Activated CD4-positive, alpha-beta T cell treated with anti-CD3 and anti-CD28 coated beads for 36 hours (primary cell): ENCODE measurements at regions not wholly inside any gene's neighbourhood (a gene's known extent, or its start where the extent isn't known, plus 50 kb on each side); places are given as distances from the start of the nearest gene placed in this dataset.

ENCODE experiments used
- ATAC-seq: fragments of 200-7000 bp; cut with Tn5 transposase; one replicate; pipeline ENCODE4 v1.10.0; 2021; ENCODE audit warnings: mild to moderate bottlenecking, moderate library complexity
- CTCF ChIA-PET: fragments of 350-600 bp; sonication (Branson Sonifier 250); formaldehyde crosslinking; loops from one replicate; lab custom pipeline; 2021; ENCODE audit warnings: antibody characterized with exemption; lab: Charles Lee
- POLR2A ChIA-PET: fragments of 350-600 bp; sonication (Branson Sonifier 250); formaldehyde crosslinking; loops from one replicate; lab custom pipeline; 2021; ENCODE audit warnings: antibody characterized with exemption, inconsistent platforms; lab: Charles Lee
- DNase-seq: peaks from one replicate; pipeline ENCODE4 v3.0.0-alpha.2; 2020
- H3K27ac Mint-ChIP-seq: one replicate; pipeline ENCODE4 v1.8.0; 2021; ENCODE audit warnings: mixed read lengths
- H3K27me3 Mint-ChIP-seq: one replicate; pipeline ENCODE4 v1.8.0; 2021; ENCODE audit warnings: mixed read lengths
- H3K36me3 Mint-ChIP-seq: one replicate; pipeline ENCODE4 v1.8.0; 2021; ENCODE audit warnings: low read depth, mixed read lengths
- H3K4me1 Mint-ChIP-seq: one replicate; pipeline ENCODE4 v1.8.0; 2021; ENCODE audit warnings: mixed read lengths
- H3K4me3 Mint-ChIP-seq: one replicate; pipeline ENCODE4 v1.8.0; 2021; ENCODE audit warnings: mild to moderate bottlenecking, moderate library complexity, mixed read lengths
- H3K9me3 Mint-ChIP-seq: one replicate; pipeline ENCODE4 v1.8.0; 2021; ENCODE audit warnings: low read depth, mixed read lengths
- intact Hi-C, 2 experiments: fragments of 100-400 bp; cut with DNase I in 1 of 2; cut with micrococcal nuclease in 1 of 2; formaldehyde crosslinking; loops; one replicate each; pipeline versions ENCODE4 v1.14.2 to v1.15.1; 2022 to 2024; cut with DNase I, micrococcal nuclease

DNA sequence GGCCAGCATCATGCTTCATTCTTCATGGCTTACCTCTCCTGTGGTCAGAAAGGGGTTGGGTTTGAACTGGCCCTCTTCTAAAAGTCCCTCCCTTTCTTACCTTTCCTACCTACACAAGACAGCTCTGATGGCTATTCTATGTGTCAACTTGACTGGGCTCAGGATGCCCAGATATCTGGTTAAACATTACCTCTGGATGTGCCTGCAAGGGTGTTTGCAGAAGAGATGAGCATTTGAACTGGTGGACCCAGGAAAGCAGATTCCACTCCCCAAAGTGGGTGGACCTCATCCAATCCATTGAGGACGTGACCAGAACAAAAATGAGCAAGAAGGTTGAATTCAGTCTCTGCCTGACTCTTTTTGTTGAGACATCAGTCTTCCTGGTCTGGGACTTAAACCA, 79.0 kb upstream of the TCF7L2 start:
- POLR2A ChIA-PET: interaction anchor here (0.7 kb wide), 1 partner anchor 18 kb away, joined by 3 read pairs; no protein-coding TSS in a partner anchor
- H3K36me3 Mint-ChIP-seq: no peaks in the 10 kb centered on the region
- intact Hi-C loops: no loop called here
- H3K4me1 Mint-ChIP-seq: no peaks in the 10 kb centered on the region
- no peaks in the 10 kb centered on the region for H3K27me3 Mint-ChIP-seq
- CTCF ChIA-PET: no interaction called here
- no peak overlapping the region for H3K27ac Mint-ChIP-seq
- no peak for DNase-seq
- no peak overlapping the region for H3K4me3 Mint-ChIP-seq
- H3K9me3 Mint-ChIP-seq: peaks cover 12% of the 10 kb centered on the region
- no peak for ATAC-seq

DNA sequence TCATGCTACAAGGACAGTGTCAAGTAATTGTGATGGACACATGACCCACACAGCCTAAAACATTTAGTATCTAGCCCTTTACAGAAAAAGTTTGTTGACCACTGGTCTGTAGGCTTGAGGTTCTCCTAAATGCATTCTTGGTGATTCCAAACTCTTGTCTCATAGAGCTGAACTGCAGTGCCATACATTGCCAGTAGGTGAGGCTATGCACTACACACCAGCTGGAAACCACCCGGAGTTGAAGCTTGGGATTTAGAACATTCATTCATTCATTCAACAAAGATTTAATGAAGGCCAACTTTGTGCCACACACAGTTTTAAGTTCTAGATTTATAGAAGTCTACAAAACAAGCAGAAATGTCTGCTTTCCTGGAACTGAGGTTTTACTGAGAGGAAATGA, 77.3 kb upstream of the TCF7L2 start:
- no peak for DNase-seq
- intact Hi-C loops: no loop called here
- Mint-ChIP-seq H3K27me3 (no peaks in the 10 kb centered on the region), H3K9me3 (peaks cover 10% of the 10 kb centered on the region), H3K4me3 (no peak overlapping the region), H3K36me3 (no peaks in the 10 kb centered on the region), H3K4me1 (no peaks in the 10 kb centered on the region), H3K27ac (no peak overlapping the region)
- no peak for ATAC-seq
- POLR2A ChIA-PET: no interaction called here
- CTCF ChIA-PET: interaction anchor here (1.4 kb wide), 1 partner anchor 9 kb away, joined by 4 read pairs; no protein-coding TSS in a partner anchor

DNA sequence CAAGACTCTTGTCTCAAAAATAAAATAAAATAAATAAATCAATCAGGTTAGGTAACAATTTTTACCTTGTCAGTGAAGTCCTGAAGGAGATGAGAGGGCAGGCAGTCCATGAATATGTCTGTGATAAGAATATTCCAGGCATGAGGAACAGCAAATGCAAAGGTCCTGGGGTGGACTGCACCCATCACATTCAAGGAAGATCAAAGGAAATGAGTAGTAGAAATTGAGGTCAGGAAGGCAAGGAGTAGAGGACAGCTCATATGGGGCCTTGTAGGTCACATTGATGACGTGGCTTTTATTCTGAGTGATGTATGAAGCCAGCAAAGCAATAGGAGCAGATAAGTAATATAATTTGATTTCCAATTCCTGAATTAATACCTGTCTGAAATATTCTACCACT, 76.5 kb upstream of the TCF7L2 start:
- ChIA-PET POLR2A (no interaction called here), CTCF (interaction anchor here (1.4 kb wide), 1 partner anchor 9 kb away, joined by 4 read pairs; no protein-coding TSS in a partner anchor)
- H3K27me3 Mint-ChIP-seq: no peaks in the 10 kb centered on the region
- ATAC-seq: no peak
- no peak for DNase-seq
- no peak overlapping the region for H3K4me3 Mint-ChIP-seq
- peaks cover 10% of the 10 kb centered on the region for H3K9me3 Mint-ChIP-seq
- no peaks in the 10 kb centered on the region for H3K36me3 Mint-ChIP-seq
- no peak overlapping the region for H3K27ac Mint-ChIP-seq
- intact Hi-C loops: no loop called here
- H3K4me1 Mint-ChIP-seq: no peaks in the 10 kb centered on the region

DNA sequence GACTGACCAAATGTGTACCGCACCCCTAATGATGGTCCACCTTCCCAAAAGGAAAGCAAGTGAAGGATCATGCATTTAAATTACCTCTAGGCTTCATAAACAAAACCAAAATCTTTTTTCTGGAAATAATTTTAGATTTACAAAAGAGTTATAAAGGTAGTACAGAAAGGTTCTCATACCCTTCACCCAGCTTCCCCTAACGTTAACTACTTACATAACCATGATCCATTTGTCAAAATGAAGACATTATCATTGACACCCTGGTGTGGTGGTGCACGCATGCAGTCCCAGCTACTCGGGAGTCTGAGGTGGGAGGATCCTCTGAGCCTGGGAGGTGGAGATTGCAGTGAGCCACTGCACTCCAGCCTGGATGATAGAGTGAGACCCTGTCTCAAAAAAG, 75.1 kb upstream of the TCF7L2 start:
- Mint-ChIP-seq H3K4me1 (no peaks in the 10 kb centered on the region), H3K36me3 (no peaks in the 10 kb centered on the region), H3K27me3 (no peaks in the 10 kb centered on the region), H3K4me3 (no peak overlapping the region), H3K27ac (no peak overlapping the region), H3K9me3 (peaks cover 10% of the 10 kb centered on the region)
- ChIA-PET POLR2A (no interaction called here), CTCF (interaction anchor here (0.7 kb wide), 1 partner anchor 1807 kb away, joined by 3 read pairs; no protein-coding TSS in a partner anchor)
- intact Hi-C loops: no loop called here
- ATAC-seq (no peak), DNase-seq (no peak)

DNA sequence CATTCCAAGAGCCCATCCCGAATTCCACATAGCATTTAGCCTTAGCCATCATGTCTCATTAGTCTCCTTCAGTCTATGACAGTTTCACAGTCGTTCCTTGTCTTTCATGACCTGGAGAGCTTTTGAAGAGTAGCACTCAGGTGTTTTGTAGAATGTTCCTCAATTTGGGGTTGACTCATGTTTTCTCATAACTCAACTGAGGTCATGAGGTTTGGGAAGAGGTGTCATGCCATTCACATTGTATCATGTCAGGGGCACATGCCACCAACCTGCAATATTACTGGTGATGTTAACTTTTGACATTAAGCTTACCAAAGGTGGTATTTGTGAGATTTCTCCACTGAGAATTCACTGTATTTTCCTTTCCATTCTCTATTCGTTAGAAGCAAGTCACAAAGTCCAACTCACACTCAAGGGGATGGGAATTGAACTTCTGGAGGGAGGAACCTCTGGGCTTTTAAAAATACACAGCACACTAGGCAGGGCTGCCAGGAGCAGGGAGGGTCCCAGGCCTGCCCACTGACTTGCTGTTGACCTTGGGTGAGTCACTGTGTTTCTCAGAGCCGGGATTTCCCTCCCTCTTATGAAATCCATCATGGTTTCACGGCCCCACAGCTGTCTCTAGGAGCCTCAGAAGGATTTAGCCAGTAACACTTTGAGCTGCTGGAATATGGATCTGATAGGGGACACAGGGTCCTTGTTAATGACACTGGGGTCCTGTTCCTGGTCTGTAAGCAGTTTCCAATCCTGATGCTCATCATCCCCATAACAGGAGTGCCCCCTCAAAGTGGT, 74.4 kb upstream of the TCF7L2 start:
- no peak overlapping the region for H3K4me3 Mint-ChIP-seq
- no peaks in the 10 kb centered on the region for H3K36me3 Mint-ChIP-seq
- CTCF ChIA-PET: no interaction called here
- intact Hi-C loops: no loop called here
- POLR2A ChIA-PET: no interaction called here
- ATAC-seq (peak; percentile 30), DNase-seq (peak; percentile 8)
- H3K9me3 Mint-ChIP-seq: peaks cover 10% of the 10 kb centered on the region
- H3K27me3 Mint-ChIP-seq: no peaks in the 10 kb centered on the region
- H3K27ac Mint-ChIP-seq: no peak overlapping the region
- H3K4me1 Mint-ChIP-seq: no peaks in the 10 kb centered on the region

DNA sequence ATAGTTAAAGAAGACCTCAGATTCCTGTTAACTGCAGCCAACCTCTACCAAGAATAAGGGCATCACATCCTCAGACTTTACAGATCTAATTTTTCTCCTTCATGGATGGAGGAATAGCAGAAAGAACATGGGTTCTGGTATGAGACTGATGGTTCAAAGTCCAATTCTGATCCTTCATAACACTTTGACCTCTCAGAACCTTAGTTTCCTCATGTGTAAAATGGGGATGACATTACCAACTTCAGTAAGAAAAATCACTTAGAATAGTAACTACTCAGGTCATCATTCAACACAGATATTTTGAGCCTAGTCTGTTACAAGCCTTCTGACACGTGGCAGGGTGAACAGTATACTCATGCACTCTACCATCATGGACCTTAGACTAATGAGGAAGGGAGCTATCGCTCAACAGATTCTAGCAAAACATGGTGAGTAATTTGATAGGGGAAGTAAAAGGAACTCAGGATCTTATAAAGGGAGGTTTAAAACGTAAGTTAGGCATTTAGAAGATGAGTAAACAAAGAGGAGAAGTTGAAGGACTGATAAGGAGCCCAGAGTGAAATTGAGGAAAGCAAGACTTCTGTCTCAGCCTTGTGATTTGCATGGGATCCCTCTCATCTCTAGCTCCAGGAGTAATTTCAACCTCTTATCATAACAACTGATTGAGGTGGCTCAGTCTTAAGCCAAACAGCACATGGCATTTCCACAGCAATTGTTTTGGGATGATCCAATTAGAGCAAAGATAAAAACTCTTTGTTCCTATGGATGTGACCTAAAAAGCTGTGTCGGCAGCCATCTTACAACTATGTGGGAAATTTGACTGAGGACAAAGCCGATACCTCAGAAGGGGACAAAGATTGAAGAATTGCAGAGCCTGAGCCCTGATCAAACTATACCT, 69.2 kb upstream of the TCF7L2 start:
- no peaks in the 10 kb centered on the region for H3K36me3 Mint-ChIP-seq
- H3K27ac Mint-ChIP-seq: no peak overlapping the region
- CTCF ChIA-PET: interaction anchor here (1.7 kb wide), 1 partner anchor 8 kb away, joined by 4 read pairs; no protein-coding TSS in a partner anchor
- no peak for ATAC-seq
- peaks cover 5% of the 10 kb centered on the region for H3K27me3 Mint-ChIP-seq
- peaks cover 6% of the 10 kb centered on the region for H3K9me3 Mint-ChIP-seq
- DNase-seq: no peak
- H3K4me3 Mint-ChIP-seq: no peak overlapping the region
- H3K4me1 Mint-ChIP-seq: no peaks in the 10 kb centered on the region
- POLR2A ChIA-PET: no interaction called here
- intact Hi-C loops: no loop called here

DNA sequence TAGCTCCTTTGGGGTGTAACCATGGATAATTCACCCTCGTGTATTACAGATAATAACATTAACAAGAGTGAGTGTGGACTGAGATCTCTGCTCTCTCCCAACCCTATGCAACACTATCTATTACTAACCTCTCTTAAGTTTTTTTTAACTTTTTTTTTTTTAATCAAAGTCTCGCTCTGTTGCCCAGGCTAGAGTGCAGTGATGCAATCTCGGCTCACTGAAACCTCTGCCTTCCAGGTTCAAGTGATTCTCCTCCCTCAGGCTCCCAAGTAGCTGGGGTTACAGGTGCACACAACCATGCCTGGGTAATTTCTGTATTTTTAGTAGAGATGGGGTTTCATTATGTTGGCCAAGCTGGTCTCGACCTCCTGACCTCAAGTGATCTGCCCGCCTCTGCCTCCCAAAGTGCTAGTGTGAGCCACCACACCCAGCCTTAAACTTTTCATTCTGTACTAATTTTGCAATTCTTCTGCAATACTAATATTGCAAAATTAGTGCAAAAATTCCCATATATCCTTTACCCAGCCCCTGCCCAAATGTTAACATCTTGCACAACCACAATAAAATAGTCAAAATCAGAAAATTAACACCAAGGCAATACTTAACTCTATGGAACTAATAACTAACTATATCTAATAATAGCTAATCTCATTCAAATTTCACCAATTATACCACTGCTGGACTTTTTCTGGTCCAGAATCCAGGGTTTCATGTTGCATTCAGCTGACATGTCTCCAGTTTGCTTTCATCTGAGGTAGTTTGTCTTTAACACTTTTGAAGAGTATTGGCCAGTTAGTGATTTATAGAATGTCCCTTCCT, 66.5 kb upstream of the TCF7L2 start:
- ChIA-PET POLR2A (no interaction called here), CTCF (interaction anchor here (0.6 kb wide), 1 partner anchor 161 kb away, joined by 3 read pairs; no protein-coding TSS in a partner anchor)
- Mint-ChIP-seq H3K4me3 (no peak overlapping the region), H3K4me1 (no peaks in the 10 kb centered on the region), H3K27me3 (peaks cover 5% of the 10 kb centered on the region), H3K9me3 (peaks cover 6% of the 10 kb centered on the region), H3K27ac (no peak overlapping the region), H3K36me3 (no peaks in the 10 kb centered on the region)
- DNase-seq: no peak
- intact Hi-C loops: no loop called here
- ATAC-seq: no peak

DNA sequence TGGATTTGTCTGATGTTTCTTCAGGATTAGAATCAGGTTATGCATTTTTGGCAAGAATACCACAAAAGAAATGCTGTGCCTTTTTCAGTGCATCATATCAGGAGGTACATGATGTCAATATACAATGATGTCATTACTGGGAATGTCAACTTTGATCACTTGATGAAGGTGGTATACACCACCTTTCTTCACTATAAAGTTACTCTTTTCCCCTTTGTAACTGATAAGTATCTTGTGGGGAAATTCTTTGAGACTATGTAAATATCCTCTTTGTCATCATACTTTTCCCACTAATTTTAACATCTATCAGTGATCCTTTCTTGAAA, 65.9 kb upstream of the TCF7L2 start:
- Mint-ChIP-seq H3K27ac (no peak overlapping the region), H3K27me3 (peaks cover 5% of the 10 kb centered on the region), H3K36me3 (no peaks in the 10 kb centered on the region), H3K4me1 (no peaks in the 10 kb centered on the region), H3K9me3 (peaks cover 6% of the 10 kb centered on the region), H3K4me3 (no peak overlapping the region)
- ChIA-PET CTCF (interaction anchor here (0.6 kb wide), 1 partner anchor 160 kb away, joined by 3 read pairs; no protein-coding TSS in a partner anchor), POLR2A (no interaction called here)
- DNase-seq (no peak), ATAC-seq (no peak)
- intact Hi-C loops: no loop called here

DNA sequence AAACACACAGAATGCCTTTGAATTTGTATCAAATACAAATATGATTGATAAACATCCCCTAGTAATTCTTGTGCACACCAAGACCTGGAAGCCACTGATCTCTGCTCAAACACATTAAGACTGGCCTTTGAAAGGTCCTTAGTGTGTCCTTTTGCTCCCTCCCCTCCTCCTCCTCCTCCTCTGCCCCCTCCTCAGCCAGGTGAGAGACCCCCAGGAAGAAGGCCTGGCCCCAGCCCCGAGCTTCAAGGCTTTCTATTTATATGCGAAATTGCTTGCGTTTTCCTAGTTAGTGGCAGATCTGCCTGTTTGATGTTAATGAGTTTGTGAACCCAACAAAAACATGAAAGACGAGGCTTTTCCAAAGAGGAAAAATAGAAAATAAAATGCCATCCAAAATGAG, 63.6 kb upstream of the TCF7L2 start:
- CTCF ChIA-PET: no interaction called here
- Mint-ChIP-seq H3K4me3 (no peak overlapping the region), H3K27ac (no peak overlapping the region), H3K4me1 (no peaks in the 10 kb centered on the region), H3K27me3 (peaks cover 3% of the 10 kb centered on the region), H3K9me3 (peaks cover 6% of the 10 kb centered on the region), H3K36me3 (no peaks in the 10 kb centered on the region)
- POLR2A ChIA-PET: no interaction called here
- ATAC-seq (no peak), DNase-seq (no peak)
- intact Hi-C loops: no loop called here

DNA sequence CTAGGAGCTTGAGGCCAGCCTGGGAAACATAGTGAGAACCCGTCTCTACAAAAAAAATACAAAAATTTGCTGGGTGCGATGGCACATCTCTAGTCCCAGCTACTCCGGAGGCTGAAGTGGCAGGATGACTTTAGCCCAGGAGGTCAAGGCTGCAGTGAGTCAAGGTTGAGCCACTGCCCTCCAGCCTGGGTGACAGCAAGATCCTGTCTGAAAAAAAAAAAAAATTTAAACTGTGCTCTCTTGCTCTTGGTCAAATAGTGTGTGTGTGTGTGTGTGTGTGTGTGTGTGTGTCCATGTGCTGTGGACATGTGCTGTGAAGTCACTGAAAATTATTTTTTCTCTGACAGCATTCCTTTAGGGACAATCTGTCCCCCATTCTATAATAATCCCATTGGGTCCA, 62.1 kb upstream of the TCF7L2 start:
- POLR2A ChIA-PET: interaction anchor here (0.7 kb wide), 1 partner anchor 73 kb away, joined by 5 read pairs; no protein-coding TSS in a partner anchor
- Mint-ChIP-seq H3K36me3 (no peaks in the 10 kb centered on the region), H3K9me3 (peaks cover 6% of the 10 kb centered on the region), H3K4me3 (no peak overlapping the region), H3K27me3 (peaks cover 3% of the 10 kb centered on the region), H3K4me1 (no peaks in the 10 kb centered on the region), H3K27ac (no peak overlapping the region)
- ATAC-seq (no peak), DNase-seq (no peak)
- intact Hi-C loops: no loop called here
- CTCF ChIA-PET: no interaction called here

DNA sequence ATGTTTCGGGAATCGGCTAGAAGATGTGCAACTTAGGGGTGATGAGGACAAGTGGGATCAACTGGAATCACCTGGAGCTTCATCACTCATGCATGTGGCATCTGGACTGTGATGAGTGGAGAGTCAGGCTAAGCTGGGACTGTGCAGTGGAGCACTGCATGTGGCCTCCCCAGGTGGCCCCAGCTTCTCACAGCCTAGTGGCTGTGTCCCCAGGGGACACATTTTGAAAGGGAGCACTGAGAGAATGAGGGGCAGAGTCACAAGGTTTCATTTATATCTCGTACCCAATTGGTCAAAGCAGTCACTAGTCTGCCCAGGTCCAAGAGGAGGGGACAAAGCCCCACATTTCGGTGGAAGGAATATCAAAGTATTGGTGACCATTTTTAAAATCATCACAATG, 54.8 kb upstream of the TCF7L2 start:
- Mint-ChIP-seq H3K36me3 (no peaks in the 10 kb centered on the region), H3K27me3 (no peaks in the 10 kb centered on the region), H3K4me1 (no peaks in the 10 kb centered on the region), H3K9me3 (no peaks in the 10 kb centered on the region), H3K4me3 (no peak overlapping the region), H3K27ac (no peak overlapping the region)
- ATAC-seq: no peak
- ChIA-PET POLR2A (no interaction called here), CTCF (no interaction called here)
- intact Hi-C loops: no loop called here
- DNase-seq: no peak
